ENCODE measurements at regions not wholly inside any gene's neighbourhood (a gene's known extent, or its start where the extent isn't known, plus 50 kb on each side); places are given as distances from the start of the nearest gene placed in this dataset.

GRCh38 chr1:5743435-5744095, 248.7 kb downstream of the NPHP4 start:
- TF ChIP-seq CTCF (IDR thresholded peaks at IDR 0.05), result no peak
- no peak for TF ChIP-seq POLR2A (IDR thresholded peaks at IDR 0.05)

All from body of pancreas (tissue), 4 donors.